ENCODE measurements at regions not wholly inside any gene's neighbourhood (a gene's known extent, or its start where the extent isn't known, plus 50 kb on each side); places are given as distances from the start of the nearest gene placed in this dataset.
"Not testable (repeated sequence)": the region's sequence is repeated elsewhere in the genome, so short reads cannot be mapped to it uniquely, and the experiment has no call there.

DNA sequence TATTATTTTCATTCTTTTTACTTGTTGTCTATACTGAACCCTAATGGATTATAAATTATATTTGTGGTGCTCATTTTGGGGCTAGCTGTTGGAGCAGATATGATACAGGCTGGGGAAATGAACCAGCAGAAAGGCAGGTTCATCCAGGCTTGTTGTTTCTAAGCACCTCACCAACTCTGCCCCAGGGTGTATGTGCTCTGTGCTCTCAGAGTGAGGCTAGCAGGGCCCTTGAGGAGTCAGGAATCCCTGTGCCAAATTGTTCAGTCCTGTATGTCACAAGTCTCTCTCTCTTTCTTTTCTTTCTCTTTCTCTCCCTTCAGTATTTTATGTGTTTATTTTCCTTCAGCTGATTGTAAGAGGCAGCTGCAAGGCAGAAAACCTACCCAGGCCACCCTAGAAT lies 181.1 kb upstream of the DPP10 start:
- FAIRE-seq (no peak), DNase-seq (ENCODE audit: insufficient read length, low spot score) (no peak)
- TF ChIP-seq SPI1 (IDR thresholded peaks at IDR 0.05; ENCODE audit: low read depth, low read length) (no peak), POLR2AphosphoS5 (IDR thresholded peaks at IDR 0.05; ENCODE audit: low read depth, low read length) (no peak), PAX5 (IDR thresholded peaks at IDR 0.05; ENCODE audit: insufficient read depth, low read length, severe bottlenecking) (no peak), POLR2A (IDR thresholded peaks at IDR 0.05; ENCODE audit: low read depth, low read length) (no peak), TAF1 (IDR thresholded peaks at IDR 0.05; ENCODE audit: low read depth, low read length) (no peak), POU2F2 (IDR thresholded peaks at IDR 0.05; ENCODE audit: low read depth, low read length) (no peak)

DNA sequence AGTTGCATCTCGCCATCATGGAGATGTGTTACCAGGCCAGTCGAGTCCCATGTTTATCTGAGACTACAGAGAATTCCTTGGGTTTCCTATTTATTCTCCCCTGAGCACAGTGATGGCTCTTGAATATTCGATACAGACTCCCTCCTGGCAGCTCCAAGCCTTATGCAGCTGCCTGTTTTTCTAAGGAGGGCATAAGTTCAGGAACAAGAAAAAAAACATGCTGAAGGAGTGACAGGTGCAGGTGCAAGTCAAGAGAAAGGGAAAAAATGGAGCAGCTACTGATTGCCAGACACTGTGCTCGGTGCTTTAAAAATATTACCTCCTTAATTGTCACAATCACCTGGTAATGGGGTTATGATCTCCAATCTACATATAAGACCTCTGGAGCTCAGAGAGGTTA lies 177.2 kb upstream of the DPP10 start:
- TF ChIP-seq POLR2A (IDR thresholded peaks at IDR 0.05; ENCODE audit: low read depth, low read length): no peak
- TF ChIP-seq POLR2AphosphoS5 (IDR thresholded peaks at IDR 0.05; ENCODE audit: low read depth, low read length): no peak
- TF ChIP-seq POU2F2 (IDR thresholded peaks at IDR 0.05; ENCODE audit: low read depth, low read length): no peak
- no peak for TF ChIP-seq PAX5 (IDR thresholded peaks at IDR 0.05; ENCODE audit: insufficient read depth, low read length, severe bottlenecking)
- FAIRE-seq (no peak), DNase-seq (ENCODE audit: insufficient read length, low spot score) (no peak)

DNA sequence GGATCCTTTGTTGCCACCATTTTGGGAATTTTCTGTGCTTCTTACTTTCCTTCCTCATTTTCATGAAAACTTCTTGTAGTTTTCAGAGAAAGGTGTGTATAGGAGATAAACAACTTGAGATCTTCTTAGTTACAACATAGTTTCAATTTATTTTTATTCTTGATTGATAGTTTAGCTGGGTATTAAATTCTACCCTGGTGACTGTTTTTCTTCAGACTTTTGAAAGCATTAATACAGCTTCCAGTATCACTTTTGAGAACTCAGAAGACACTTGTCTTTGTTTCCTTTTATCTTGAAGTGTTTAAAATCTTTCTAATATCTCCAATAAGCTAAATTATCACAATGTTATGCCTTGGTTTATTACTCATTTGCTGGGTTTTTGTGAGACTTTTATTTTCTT lies 167.5 kb upstream of the DPP10 start:
- DNase-seq (ENCODE audit: insufficient read length, low spot score) (no peak), FAIRE-seq (no peak)
- TF ChIP-seq POU2F2 (IDR thresholded peaks at IDR 0.05; ENCODE audit: low read depth, low read length) (no peak), SPI1 (IDR thresholded peaks at IDR 0.05; ENCODE audit: low read depth, low read length) (no peak), POLR2A (IDR thresholded peaks at IDR 0.05; ENCODE audit: low read depth, low read length) (no peak), POLR2AphosphoS5 (IDR thresholded peaks at IDR 0.05; ENCODE audit: low read depth, low read length) (no peak), PAX5 (IDR thresholded peaks at IDR 0.05; ENCODE audit: insufficient read depth, low read length, severe bottlenecking) (no peak), TAF1 (IDR thresholded peaks at IDR 0.05; ENCODE audit: low read depth, low read length) (no peak)

DNA sequence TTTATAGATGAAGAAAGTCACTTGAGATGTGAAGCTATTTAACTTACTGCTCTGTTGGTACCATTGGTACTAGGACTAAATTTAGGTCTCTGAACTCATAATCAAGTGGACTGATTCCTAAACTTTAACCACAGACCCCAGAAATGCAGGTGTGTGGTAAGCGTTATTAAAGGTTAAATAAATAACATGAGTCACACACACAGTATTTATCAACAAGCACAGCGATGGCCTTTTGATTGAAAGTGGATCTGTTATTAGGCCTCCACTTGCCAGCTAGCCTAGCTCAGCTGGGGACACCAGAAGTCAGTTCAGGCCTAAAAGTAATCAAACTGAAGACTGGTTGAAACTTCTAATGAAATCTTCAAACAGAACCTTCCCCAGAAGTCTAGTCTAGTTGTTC lies 161.3 kb upstream of the DPP10 start:
- no peak for FAIRE-seq
- no peak for DNase-seq (ENCODE audit: insufficient read length, low spot score)
- TF ChIP-seq POLR2A (IDR thresholded peaks at IDR 0.05; ENCODE audit: low read depth, low read length) (no peak), PAX5 (IDR thresholded peaks at IDR 0.05; ENCODE audit: insufficient read depth, low read length, severe bottlenecking) (no peak), SPI1 (IDR thresholded peaks at IDR 0.05; ENCODE audit: low read depth, low read length) (no peak), TAF1 (IDR thresholded peaks at IDR 0.05; ENCODE audit: low read depth, low read length) (no peak), POU2F2 (IDR thresholded peaks at IDR 0.05; ENCODE audit: low read depth, low read length) (no peak), POLR2AphosphoS5 (IDR thresholded peaks at IDR 0.05; ENCODE audit: low read depth, low read length) (no peak)

DNA sequence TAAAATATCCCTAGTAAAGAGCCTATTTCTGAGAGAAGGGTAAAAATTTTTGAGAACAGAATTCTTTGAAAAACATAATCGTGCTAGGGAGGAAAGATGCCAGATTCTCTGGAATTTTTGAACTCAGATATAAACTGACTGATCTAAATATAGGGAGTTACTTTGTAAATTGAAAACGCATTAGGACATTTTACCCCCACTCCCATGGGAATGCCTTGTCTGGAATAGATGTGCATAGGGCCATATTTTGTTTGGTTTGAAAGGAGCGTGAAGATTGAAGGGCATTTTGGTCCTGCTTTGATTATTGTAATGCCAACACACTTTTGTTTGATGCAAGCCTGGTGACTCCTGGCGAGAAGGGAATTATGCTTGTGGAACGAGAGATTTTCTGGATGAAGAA lies 158.7 kb upstream of the DPP10 start:
- FAIRE-seq (no peak), DNase-seq (ENCODE audit: insufficient read length, low spot score) (no peak)
- TF ChIP-seq POLR2A (IDR thresholded peaks at IDR 0.05; ENCODE audit: low read depth, low read length): no peak
- no peak for TF ChIP-seq PAX5 (IDR thresholded peaks at IDR 0.05; ENCODE audit: insufficient read depth, low read length, severe bottlenecking)
- no peak for TF ChIP-seq SPI1 (IDR thresholded peaks at IDR 0.05; ENCODE audit: low read depth, low read length)
- TF ChIP-seq POLR2AphosphoS5 (IDR thresholded peaks at IDR 0.05; ENCODE audit: low read depth, low read length): no peak
- no peak for TF ChIP-seq POU2F2 (IDR thresholded peaks at IDR 0.05; ENCODE audit: low read depth, low read length)
- TF ChIP-seq TAF1 (IDR thresholded peaks at IDR 0.05; ENCODE audit: low read depth, low read length): no peak

DNA sequence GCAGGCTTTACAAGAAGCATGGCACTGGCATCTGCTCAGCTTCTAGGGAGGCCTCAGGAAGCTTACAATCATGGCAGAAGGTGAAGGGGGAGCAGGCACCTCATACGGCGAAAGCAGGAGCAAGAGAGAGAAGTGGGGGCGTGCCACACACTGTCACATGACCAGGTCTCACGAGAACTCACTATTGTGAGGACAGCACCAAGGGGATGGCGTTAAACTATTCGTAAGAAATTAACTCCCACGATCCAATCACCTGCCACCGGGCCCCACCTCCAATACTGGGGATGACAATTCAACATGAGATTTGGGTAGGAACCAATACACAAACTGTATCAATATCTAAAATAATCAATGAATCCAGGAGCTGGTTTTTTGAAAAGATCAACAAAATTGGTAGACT lies 156.0 kb upstream of the DPP10 start:
- FAIRE-seq (no peak), DNase-seq (ENCODE audit: insufficient read length, low spot score) (no peak)
- TF ChIP-seq TAF1 (IDR thresholded peaks at IDR 0.05; ENCODE audit: low read depth, low read length) (no peak), POLR2AphosphoS5 (IDR thresholded peaks at IDR 0.05; ENCODE audit: low read depth, low read length) (no peak), PAX5 (IDR thresholded peaks at IDR 0.05; ENCODE audit: insufficient read depth, low read length, severe bottlenecking) (no peak), POLR2A (IDR thresholded peaks at IDR 0.05; ENCODE audit: low read depth, low read length) (no peak), POU2F2 (IDR thresholded peaks at IDR 0.05; ENCODE audit: low read depth, low read length) (no peak), SPI1 (IDR thresholded peaks at IDR 0.05; ENCODE audit: low read depth, low read length) (no peak)

DNA sequence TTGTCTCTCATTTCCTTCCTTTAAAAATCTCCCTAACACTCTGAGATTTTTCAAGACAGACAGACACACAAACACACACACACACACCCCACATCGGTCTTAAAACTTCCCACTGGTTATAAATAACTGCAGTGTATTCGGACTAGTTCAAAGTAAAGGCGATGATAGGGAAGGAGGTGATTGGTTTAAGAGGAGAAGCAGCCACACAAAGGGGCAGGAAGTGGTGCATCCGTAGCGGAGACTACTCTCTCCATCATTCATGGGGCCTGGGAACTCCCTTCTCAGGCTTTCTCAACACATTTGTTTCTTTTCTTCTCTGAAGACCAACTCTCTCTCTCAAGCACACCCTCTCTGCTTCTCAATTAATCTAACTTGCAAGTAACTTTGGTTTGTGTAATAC lies 149.1 kb upstream of the DPP10 start:
- no peak for TF ChIP-seq POLR2AphosphoS5 (IDR thresholded peaks at IDR 0.05; ENCODE audit: low read depth, low read length)
- no peak for TF ChIP-seq SPI1 (IDR thresholded peaks at IDR 0.05; ENCODE audit: low read depth, low read length)
- no peak for TF ChIP-seq TAF1 (IDR thresholded peaks at IDR 0.05; ENCODE audit: low read depth, low read length)
- TF ChIP-seq POLR2A (IDR thresholded peaks at IDR 0.05; ENCODE audit: low read depth, low read length): no peak
- TF ChIP-seq PAX5 (IDR thresholded peaks at IDR 0.05; ENCODE audit: insufficient read depth, low read length, severe bottlenecking): no peak
- TF ChIP-seq POU2F2 (IDR thresholded peaks at IDR 0.05; ENCODE audit: low read depth, low read length): no peak
- DNase-seq (ENCODE audit: insufficient read length, low spot score) (no peak), FAIRE-seq (no peak)

DNA sequence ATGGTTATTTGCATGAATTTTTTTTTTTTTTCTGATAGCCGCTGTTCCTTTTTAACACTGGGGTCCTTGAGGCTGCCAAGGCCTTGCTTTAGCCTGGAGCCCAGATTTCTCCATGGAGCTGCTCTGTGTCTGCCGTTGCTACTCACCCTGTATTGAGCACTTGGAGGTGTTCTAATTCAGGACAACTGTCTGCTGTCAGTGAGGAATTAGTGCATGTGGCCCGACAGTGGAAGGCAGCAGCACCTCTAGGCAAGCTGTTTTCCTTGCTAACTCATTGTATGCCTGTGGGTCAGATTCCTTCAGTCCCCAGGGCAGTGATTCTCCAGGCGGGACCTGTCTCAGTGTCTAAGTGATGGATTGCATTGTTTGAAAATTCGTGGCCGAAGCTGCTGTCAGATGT lies 147.7 kb upstream of the DPP10 start:
- FAIRE-seq: no peak
- TF ChIP-seq TAF1 (IDR thresholded peaks at IDR 0.05; ENCODE audit: low read depth, low read length) (no peak), POLR2AphosphoS5 (IDR thresholded peaks at IDR 0.05; ENCODE audit: low read depth, low read length) (no peak), POU2F2 (IDR thresholded peaks at IDR 0.05; ENCODE audit: low read depth, low read length) (no peak), SPI1 (IDR thresholded peaks at IDR 0.05; ENCODE audit: low read depth, low read length) (no peak), PAX5 (IDR thresholded peaks at IDR 0.05; ENCODE audit: insufficient read depth, low read length, severe bottlenecking) (no peak), POLR2A (IDR thresholded peaks at IDR 0.05; ENCODE audit: low read depth, low read length) (no peak)
- DNase-seq (ENCODE audit: insufficient read length, low spot score): no peak

DNA sequence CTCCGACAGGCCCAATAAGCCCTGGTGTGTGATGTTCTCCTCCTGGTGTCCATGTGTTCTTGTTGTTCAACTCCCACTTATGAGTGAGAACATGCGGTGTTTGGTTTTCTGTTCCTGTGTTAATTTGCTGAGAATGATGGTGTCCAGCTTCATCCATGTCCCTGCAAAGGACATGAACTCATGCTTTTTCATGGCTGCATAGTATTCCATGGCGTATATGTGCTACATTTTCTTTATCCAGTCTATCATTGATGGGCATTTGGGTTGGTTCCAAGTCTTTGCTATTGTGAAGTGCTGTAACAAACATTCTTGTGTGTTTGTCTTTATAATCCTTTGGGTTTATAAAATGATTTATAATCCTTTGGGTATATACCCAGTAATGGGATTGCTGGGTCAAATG lies 142.1 kb upstream of the DPP10 start:
- not testable (repeated sequence) for FAIRE-seq; DNase-seq (ENCODE audit: insufficient read length, low spot score)

DNA sequence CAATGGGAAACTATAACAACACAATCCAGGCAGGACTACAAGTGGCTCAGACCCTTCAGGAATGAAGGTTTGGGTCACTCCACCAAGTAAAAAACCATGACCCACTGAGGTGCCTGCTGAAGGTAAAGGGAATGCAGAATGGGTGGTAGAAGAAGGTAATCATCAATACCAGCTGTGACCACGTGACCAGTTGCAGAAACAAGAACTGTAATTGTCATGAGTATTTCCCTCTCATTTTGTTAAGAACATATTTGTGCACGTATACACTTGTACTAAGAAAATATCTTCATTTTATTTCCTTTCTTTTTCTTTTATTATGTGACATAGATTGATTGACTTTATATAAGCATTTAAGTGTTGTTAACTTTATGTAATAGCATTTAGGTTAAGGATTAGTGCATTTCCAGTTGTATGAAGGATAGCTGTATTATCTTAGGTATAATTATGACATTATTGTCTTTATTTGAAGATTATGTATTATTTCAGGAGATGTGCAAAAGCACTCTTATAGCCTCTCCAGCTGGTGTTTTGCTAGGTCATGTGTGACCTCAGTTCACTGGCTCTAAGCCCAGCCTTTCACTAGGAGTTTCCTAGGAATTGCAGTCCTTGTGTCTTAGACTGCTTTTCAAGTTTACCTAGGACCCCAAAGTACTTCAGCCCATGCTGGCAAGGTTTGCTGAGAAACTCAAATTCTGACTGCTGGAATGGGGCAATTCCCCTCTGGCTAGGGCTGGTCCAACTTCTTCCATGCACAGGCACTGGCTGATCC lies 125.7 kb upstream of the DPP10 start:
- FAIRE-seq: no peak
- DNase-seq (ENCODE audit: insufficient read length, low spot score): no peak
- TF ChIP-seq POLR2AphosphoS5 (IDR thresholded peaks at IDR 0.05; ENCODE audit: low read depth, low read length): no peak
- no peak for TF ChIP-seq POU2F2 (IDR thresholded peaks at IDR 0.05; ENCODE audit: low read depth, low read length)
- no peak for TF ChIP-seq SPI1 (IDR thresholded peaks at IDR 0.05; ENCODE audit: low read depth, low read length)
- no peak for TF ChIP-seq PAX5 (IDR thresholded peaks at IDR 0.05; ENCODE audit: insufficient read depth, low read length, severe bottlenecking)
- TF ChIP-seq POLR2A (IDR thresholded peaks at IDR 0.05; ENCODE audit: low read depth, low read length): no peak
- TF ChIP-seq TAF1 (IDR thresholded peaks at IDR 0.05; ENCODE audit: low read depth, low read length): no peak
